ENCODE measurements at regions not wholly inside any gene's neighbourhood (a gene's known extent, or its start where the extent isn't known, plus 50 kb on each side); places are given as distances from the start of the nearest gene placed in this dataset.
"Not testable (repeated sequence)": the region's sequence is repeated elsewhere in the genome, so short reads cannot be mapped to it uniquely, and the experiment has no call there.

DNA sequence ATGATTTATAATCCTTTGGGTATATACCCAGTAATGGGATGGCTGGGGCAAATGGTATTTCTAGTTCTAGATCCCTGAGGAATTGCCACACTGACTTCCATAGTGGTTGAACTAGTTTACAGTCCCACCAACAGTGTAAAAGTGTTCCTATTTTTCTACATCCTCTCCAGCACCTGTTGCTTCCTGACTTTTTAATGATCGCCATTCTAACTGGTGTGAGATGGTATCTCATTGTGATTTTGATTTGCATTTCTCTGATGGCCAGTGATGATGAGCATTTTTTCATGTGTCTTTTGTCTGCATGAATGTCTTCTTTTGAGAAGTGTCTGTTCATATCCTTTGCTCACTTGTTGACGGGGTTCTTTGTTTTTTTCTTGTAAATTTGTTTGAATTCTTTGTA lies 108.2 kb downstream of the MAGEE1 start:
- H3K9me3 ChIP-seq (ENCODE audit: low read length); intact Hi-C loops (cut with micrococcal nuclease; ENCODE audit: unreplicated experiment); CTCF ChIA-PET (ENCODE audit: low intra/inter-chr PET ratio, low total read pairs); DNase-seq (ENCODE audit: low spot score); H3K4me3 ChIP-seq (replicated peaks in 1 of 3; ENCODE audit: insufficient read depth in 1 of 3, low read depth in 2 of 3, low read length in 3 of 3); H3K9ac ChIP-seq (ENCODE audit: insufficient read depth, low read depth, low read length); H3K36me3 ChIP-seq (replicated peaks in 1 of 2; ENCODE audit: control insufficient read depth in 1 of 2, insufficient read depth in 2 of 2, low read length in 2 of 2); H3K4me1 ChIP-seq (ENCODE audit: insufficient read depth, low read length); H3K4me2 ChIP-seq (ENCODE audit: low read depth, low read length); ATAC-seq; H3K79me2 ChIP-seq (ENCODE audit: insufficient read depth, low read length); FAIRE-seq; BruUV-seq (replicated peaks); H4K20me1 ChIP-seq (ENCODE audit: insufficient read depth, low read length); POLR2A ChIA-PET; in situ Hi-C loops (cut with HindIII; ENCODE audit: extremely low pct_ligation_motif_present, low pct_unique_long_range_greater_than_20kb); H3K27me3 ChIP-seq (ENCODE audit: control insufficient read depth in 1 of 2, insufficient read depth in 2 of 2, low read length in 2 of 2); H2AFZ ChIP-seq (ENCODE audit: low read length); H3K27ac ChIP-seq (ENCODE audit: extremely low read length, insufficient read depth, low read length): not testable (repeated sequence)
- 0% methylated on average over 2 of the region's 2 CpGs for WGBS (ENCODE audit: low lambda C conversion rate)

DNA sequence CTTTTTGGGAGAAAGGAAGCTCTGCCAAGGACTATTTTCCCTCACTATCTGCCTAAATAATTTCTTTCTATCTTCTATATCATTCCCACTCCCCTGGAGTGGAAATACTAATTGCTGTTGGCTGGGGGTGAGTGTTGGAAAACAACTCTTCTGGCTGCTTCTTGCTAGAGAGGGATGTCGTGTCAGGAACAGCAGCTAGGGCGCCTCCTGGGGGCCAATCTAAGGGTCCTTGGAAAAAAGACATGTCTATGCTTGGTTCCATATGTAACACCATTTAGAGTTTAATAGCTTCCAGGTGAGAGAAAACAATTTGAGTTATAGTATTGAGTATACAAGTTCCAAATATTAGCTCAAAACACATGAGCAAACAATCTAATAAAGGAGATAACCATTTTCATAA lies 111.3 kb downstream of the MAGEE1 start:
- no peaks in the 10 kb centered on the region for H4K20me1 ChIP-seq (ENCODE audit: insufficient read depth, low read length)
- no peak for ATAC-seq
- POLR2A ChIA-PET, result no interaction called here
- H2AFZ ChIP-seq (ENCODE audit: low read length), result no peak overlapping the region
- no peak overlapping the region for H3K4me2 ChIP-seq (ENCODE audit: low read depth, low read length)
- no peak overlapping the region for H3K9ac ChIP-seq (ENCODE audit: insufficient read depth, low read depth, low read length)
- no peak for DNase-seq (ENCODE audit: low spot score)
- no peaks in the 10 kb centered on the region for H3K27me3 ChIP-seq (ENCODE audit: control insufficient read depth in 1 of 2, insufficient read depth in 2 of 2, low read length in 2 of 2)
- no peak for TF ChIP-seq CHD2 (IDR thresholded peaks at IDR 0.05; ENCODE audit: low read depth, low read length)
- TF ChIP-seq, protein P1, sequence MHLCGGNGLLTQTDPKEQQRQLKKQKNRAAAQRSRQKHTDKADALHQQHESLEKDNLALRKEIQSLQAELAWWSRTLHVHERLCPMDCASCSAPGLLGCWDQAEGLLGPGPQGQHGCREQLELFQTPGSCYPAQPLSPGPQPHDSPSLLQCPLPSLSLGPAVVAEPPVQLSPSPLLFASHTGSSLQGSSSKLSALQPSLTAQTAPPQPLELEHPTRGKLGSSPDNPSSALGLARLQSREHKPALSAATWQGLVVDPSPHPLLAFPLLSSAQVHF (CRISPR knock-in tag; IDR thresholded peaks at IDR 0.05), result no peak
- H3K9me3 ChIP-seq (ENCODE audit: low read length), result no peaks in the 10 kb centered on the region
- intact Hi-C loops (cut with micrococcal nuclease; ENCODE audit: unreplicated experiment), result no loop called here
- no peaks in the 10 kb centered on the region for H3K4me1 ChIP-seq (ENCODE audit: insufficient read depth, low read length)
- no peak for FAIRE-seq
- H3K27ac ChIP-seq (ENCODE audit: extremely low read length, insufficient read depth, low read length), result no peak overlapping the region
- in situ Hi-C loops (cut with HindIII; ENCODE audit: extremely low pct_ligation_motif_present, low pct_unique_long_range_greater_than_20kb), result no loop called here
- no TSS peak for BruUV-seq (replicated peaks)
- H3K79me2 ChIP-seq (ENCODE audit: insufficient read depth, low read length), result no peaks in the 10 kb centered on the region
- 0% methylated on average over 2 of the region's 2 CpGs for WGBS (ENCODE audit: low lambda C conversion rate)
- CTCF ChIA-PET (ENCODE audit: low intra/inter-chr PET ratio, low total read pairs), result no interaction called here
- no peaks in the 10 kb centered on the region for H3K36me3 ChIP-seq (replicated peaks in 1 of 2; ENCODE audit: control insufficient read depth in 1 of 2, insufficient read depth in 2 of 2, low read length in 2 of 2)
- no peak overlapping the region for H3K4me3 ChIP-seq (replicated peaks in 1 of 3; ENCODE audit: insufficient read depth in 1 of 3, low read depth in 2 of 3, low read length in 3 of 3)

DNA sequence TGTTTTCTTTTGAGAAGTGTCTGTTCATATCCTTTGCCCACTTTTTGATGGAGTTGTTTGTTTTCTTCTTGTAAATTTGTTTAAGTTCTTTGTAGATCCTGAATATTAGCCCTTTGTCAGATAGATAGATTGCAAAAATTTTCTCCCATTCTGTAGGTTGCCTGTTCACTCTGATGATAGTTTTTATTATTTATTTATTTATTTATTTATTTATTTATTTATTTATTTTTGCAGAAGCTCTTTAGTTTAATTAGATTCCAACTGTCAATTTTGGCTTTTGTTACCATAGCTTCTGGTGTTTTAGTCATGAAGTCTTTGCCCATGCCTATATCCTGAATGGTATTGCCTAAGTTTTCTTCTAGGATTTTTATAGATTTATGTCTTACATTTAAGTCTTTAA lies 115.9 kb downstream of the MAGEE1 start:
- FAIRE-seq; BruUV-seq (replicated peaks); CTCF ChIA-PET (ENCODE audit: low intra/inter-chr PET ratio, low total read pairs); H3K36me3 ChIP-seq (replicated peaks in 1 of 2; ENCODE audit: control insufficient read depth in 1 of 2, insufficient read depth in 2 of 2, low read length in 2 of 2); H3K4me3 ChIP-seq (replicated peaks in 1 of 3; ENCODE audit: insufficient read depth in 1 of 3, low read depth in 2 of 3, low read length in 3 of 3); intact Hi-C loops (cut with micrococcal nuclease; ENCODE audit: unreplicated experiment); H3K27ac ChIP-seq (ENCODE audit: extremely low read length, insufficient read depth, low read length); H4K20me1 ChIP-seq (ENCODE audit: insufficient read depth, low read length); POLR2A ChIA-PET; in situ Hi-C loops (cut with HindIII; ENCODE audit: extremely low pct_ligation_motif_present, low pct_unique_long_range_greater_than_20kb); ATAC-seq; H3K4me2 ChIP-seq (ENCODE audit: low read depth, low read length); H3K4me1 ChIP-seq (ENCODE audit: insufficient read depth, low read length); DNase-seq (ENCODE audit: low spot score); H3K27me3 ChIP-seq (ENCODE audit: control insufficient read depth in 1 of 2, insufficient read depth in 2 of 2, low read length in 2 of 2); H2AFZ ChIP-seq (ENCODE audit: low read length); H3K9ac ChIP-seq (ENCODE audit: insufficient read depth, low read depth, low read length); H3K79me2 ChIP-seq (ENCODE audit: insufficient read depth, low read length); H3K9me3 ChIP-seq (ENCODE audit: low read length): not testable (repeated sequence)

Data from HepG2 (cell line).